ENCODE measurements at regions not wholly inside any gene's neighbourhood (a gene's known extent, or its start where the extent isn't known, plus 50 kb on each side); places are given as distances from the start of the nearest gene placed in this dataset.

- no peaks in the 10 kb centered on the region for H3K9me3 ChIP-seq (ENCODE audit: insufficient read depth in 2 of 2, low read depth in 1 of 2, low read length in 1 of 2)
Measured at GRCh38 chr13:22270881-22271280, 600.0 kb downstream of the FGF9 start.

More at GRCh38 chr13:22270881-22271280, 600.0 kb downstream of the FGF9 start:
- Histone ChIP-seq H4K20me1 (replicated peaks in 1 of 2; ENCODE audit: control insufficient read depth in 1 of 2, insufficient read depth in 2 of 2, low read length in 2 of 2) (no peaks in the 10 kb centered on the region), H4K5ac (ENCODE audit: insufficient read length, low read depth, low read length) (no peak overlapping the region), H3K18ac (ENCODE audit: extremely low read depth, low read length) (no peak overlapping the region), H2BK20ac (ENCODE audit: low read length) (no peak overlapping the region), H2BK120ac (replicated peaks; ENCODE audit: low read depth, low read length) (no peak overlapping the region), H3K79me2 (ENCODE audit: control insufficient read depth in 1 of 2, insufficient read depth in 2 of 2, low read length in 2 of 2) (no peaks in the 10 kb centered on the region), H3K4me3 (ENCODE audit: extremely low read depth in 1 of 4, insufficient read depth in 2 of 4, low read depth in 3 of 4, low read length in 4 of 4) (no peak overlapping the region), H2BK12ac (ENCODE audit: low read depth, low read length) (no peak overlapping the region), H3K4me2 (ENCODE audit: insufficient read depth in 1 of 2, low read depth in 2 of 2, low read length in 2 of 2) (no peak overlapping the region), H3K9ac (replicated peaks in 1 of 4; ENCODE audit: extremely low read depth in 1 of 4, low read depth in 3 of 4, low read length in 3 of 4) (no peak overlapping the region), H3K27ac (ENCODE audit: low read depth, low read length) (no peak overlapping the region), H3K36me3 (ENCODE audit: control insufficient read depth in 2 of 4, insufficient read depth in 4 of 4, low read length in 3 of 4) (no peaks in the 10 kb centered on the region), H3K79me1 (ENCODE audit: low read depth, low read length) (no peaks in the 10 kb centered on the region), H3K23me2 (ENCODE audit: low read depth, low read length) (no peaks in the 10 kb centered on the region), H3K56ac (replicated peaks; ENCODE audit: insufficient read length, low read depth, low read length) (no peak overlapping the region), H3K23ac (ENCODE audit: insufficient read length) (no peak overlapping the region), H2AK5ac (ENCODE audit: low read depth, low read length) (no peak overlapping the region), H3K4me1 (replicated peaks in 1 of 4; ENCODE audit: control insufficient read depth in 3 of 4, insufficient read depth in 4 of 4, low read length in 3 of 4) (no peaks in the 10 kb centered on the region), H2BK15ac (ENCODE audit: low read length) (no peak overlapping the region), H4K8ac (ENCODE audit: extremely low read depth, insufficient read depth, low read length) (no peak overlapping the region), H3K14ac (ENCODE audit: insufficient read length) (no peak overlapping the region), H2BK5ac (ENCODE audit: low read depth, low read length) (no peak overlapping the region), H3K27me3 (replicated peaks in 1 of 4; ENCODE audit: control insufficient read depth in 3 of 4, extremely low read depth in 1 of 4, insufficient read depth in 3 of 4, low read length in 3 of 4) (no peaks in the 10 kb centered on the region), H2AFZ (ENCODE audit: low read length) (no peak overlapping the region), H3K4ac (replicated peaks; ENCODE audit: insufficient read length, low read depth, low read length) (no peak overlapping the region), H4K91ac (replicated peaks; ENCODE audit: insufficient read length, low read length) (no peak overlapping the region)
- FAIRE-seq (no peak), DNase-seq (ENCODE audit: low read depth in 1 of 2, low spot score in 2 of 2) (no peak)
- TF ChIP-seq SIRT6 (IDR thresholded peaks at IDR 0.05; ENCODE audit: low read length) (no peak), CEBPB (IDR thresholded peaks at IDR 0.05; ENCODE audit: low read depth, low read length) (no peak), YY1 (IDR thresholded peaks at IDR 0.05; ENCODE audit: low read depth, low read length) (no peak), NANOG (IDR thresholded peaks at IDR 0.05; ENCODE audit: insufficient read depth, low read depth, low read length, poor library complexity, severe bottlenecking) (no peak), RXRA (IDR thresholded peaks at IDR 0.05; ENCODE audit: insufficient read depth, low read depth, low read length) (no peak), CHD1 (IDR thresholded peaks at IDR 0.05; ENCODE audit: low read depth, low read length) (no peak), JUND (IDR thresholded peaks at IDR 0.05; ENCODE audit: low read length) (no peak), FOSL1 (IDR thresholded peaks at IDR 0.05; ENCODE audit: insufficient read depth, low read depth, low read length) (no peak), EZH2 (IDR thresholded peaks at IDR 0.05; ENCODE audit: low read depth, low read length, severe bottlenecking) (no peak), KDM4A (IDR thresholded peaks at IDR 0.05; ENCODE audit: low read depth, low read length, severe bottlenecking) (no peak), RFX5 (IDR thresholded peaks at IDR 0.05; ENCODE audit: borderline replicate concordance, low read depth, low read length) (no peak)
- CTCF ChIA-PET (ENCODE audit: partially characterized antibody): interaction anchor here (0.7 kb wide), 1 partner anchor 215 kb away, joined by 3 read pairs; no protein-coding TSS in a partner anchor
- POLR2A ChIA-PET (ENCODE audit: partially characterized antibody): no interaction called here
- WGBS, 2 experiments (ENCODE audit: extremely low coverage in 1 of 2, insufficient coverage in 1 of 2, insufficient read length in 1 of 2, insufficient replicate concordance in 2 of 2, low coverage in 1 of 2, low lambda C conversion rate in 2 of 2, missing lambda C conversion rate in 1 of 2): 96% methylated on average over 5 of the region's 5 CpGs; no CpG with 5 or more reads in 1 of the 2 experiments
